Gastroesophageal sphincter (tissue), 3 donors: ENCODE measurements at regions not wholly inside any gene's neighbourhood (a gene's known extent, or its start where the extent isn't known, plus 50 kb on each side); places are given as distances from the start of the nearest gene placed in this dataset.

Source experiments
- POLR2A ChIP-seq, 2 donors: fragments of 450-650 bp; IDR thresholded peaks; one replicate each; pipeline ENCODE4 v1.6.1; 2017; ENCODE audit warnings: antibody characterized with exemption in 2 of 2, mild to moderate bottlenecking in 2 of 2, moderate library complexity in 1 of 2
- POLR2AphosphoS5 ChIP-seq: sonication (generic); formaldehyde crosslinking; IDR thresholded peaks from one replicate; pipeline ENCODE4 v1.6.1; 2017; ENCODE audit warnings: antibody characterized with exemption
- TF ChIP-seq, protein P1 (sequence below), 4 experiments: fragments of 200-600 bp in 2 of 4; fragments of 450-650 bp in 2 of 4; sonication (generic) in 1 of 4; IDR thresholded peaks; one replicate each; pipeline ENCODE4 v1.5.1; 2017 to 2019; ENCODE audit warnings: antibody characterized with exemption in 4 of 4, mild to moderate bottlenecking in 2 of 4, moderate library complexity in 2 of 4

DNA sequence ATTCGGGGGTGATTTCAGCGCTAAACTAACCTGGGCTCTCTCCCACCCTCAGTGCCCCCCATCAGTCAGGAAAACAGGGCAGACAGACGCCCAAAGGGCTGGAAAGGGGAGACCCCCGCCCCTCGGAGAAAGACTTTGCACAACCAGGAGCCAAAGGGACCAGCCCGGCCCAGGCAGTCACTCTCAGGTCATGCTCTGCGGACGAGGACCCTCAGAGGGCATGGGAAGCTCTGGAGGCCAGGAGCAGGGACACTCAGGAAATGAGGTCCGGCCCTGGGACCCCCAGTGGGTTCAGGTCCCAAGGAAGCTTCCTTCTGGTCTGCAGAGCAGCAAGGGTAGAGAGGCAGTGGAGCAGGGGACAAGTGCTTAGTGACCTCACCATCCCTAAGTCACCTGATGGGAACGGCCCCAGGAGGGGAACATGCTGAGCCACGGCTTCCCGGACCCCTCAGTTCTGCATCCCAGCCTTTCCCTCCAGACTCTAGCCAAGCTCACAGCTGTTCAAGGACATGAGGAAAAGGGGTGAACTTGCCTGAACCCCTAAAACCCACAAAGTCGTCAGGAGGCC is 88.0 kb upstream of the GPC1 start:
- no peak for TF ChIP-seq POLR2A (IDR thresholded peaks at IDR 0.05)
- TF ChIP-seq, protein P1, sequence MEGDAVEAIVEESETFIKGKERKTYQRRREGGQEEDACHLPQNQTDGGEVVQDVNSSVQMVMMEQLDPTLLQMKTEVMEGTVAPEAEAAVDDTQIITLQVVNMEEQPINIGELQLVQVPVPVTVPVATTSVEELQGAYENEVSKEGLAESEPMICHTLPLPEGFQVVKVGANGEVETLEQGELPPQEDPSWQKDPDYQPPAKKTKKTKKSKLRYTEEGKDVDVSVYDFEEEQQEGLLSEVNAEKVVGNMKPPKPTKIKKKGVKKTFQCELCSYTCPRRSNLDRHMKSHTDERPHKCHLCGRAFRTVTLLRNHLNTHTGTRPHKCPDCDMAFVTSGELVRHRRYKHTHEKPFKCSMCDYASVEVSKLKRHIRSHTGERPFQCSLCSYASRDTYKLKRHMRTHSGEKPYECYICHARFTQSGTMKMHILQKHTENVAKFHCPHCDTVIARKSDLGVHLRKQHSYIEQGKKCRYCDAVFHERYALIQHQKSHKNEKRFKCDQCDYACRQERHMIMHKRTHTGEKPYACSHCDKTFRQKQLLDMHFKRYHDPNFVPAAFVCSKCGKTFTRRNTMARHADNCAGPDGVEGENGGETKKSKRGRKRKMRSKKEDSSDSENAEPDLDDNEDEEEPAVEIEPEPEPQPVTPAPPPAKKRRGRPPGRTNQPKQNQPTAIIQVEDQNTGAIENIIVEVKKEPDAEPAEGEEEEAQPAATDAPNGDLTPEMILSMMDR (IDR thresholded peaks at IDR 0.05), result no peak
- no peak for TF ChIP-seq POLR2AphosphoS5
